H1 (cell line): ENCODE measurements at regions not wholly inside any gene's neighbourhood (a gene's known extent, or its start where the extent isn't known, plus 50 kb on each side); places are given as distances from the start of the nearest gene placed in this dataset.

Experiments
- CTCF ChIA-PET: fragments of 300-600 bp; sonication (Branson Sonifier 250); formaldehyde crosslinking; loops from one replicate; lab custom pipeline; 2021; ENCODE audit not compliant: partially characterized antibody; lab: Charles Lee
- POLR2A ChIA-PET: fragments of 300-600 bp; sonication (Branson Sonifier 250); formaldehyde crosslinking; loops from one replicate; lab custom pipeline; 2021; ENCODE audit warnings: inconsistent platforms; ENCODE audit not compliant: partially characterized antibody; lab: Charles Lee
- DNase-seq, 2 experiments: peaks; one replicate each; pipeline versions ENCODE4 v3.0.0 to v3.0.0-alpha.2; 2010 to 2022; ENCODE audit warnings: low spot score in 2 of 2, low read depth in 1 of 2, mixed read lengths in 1 of 2
- FAIRE-seq: peaks from 2 replicates; lab custom pipeline; 2011; peaks lifted over from hg19 to GRCh38; lab: Jason Lieb, UNC
- H2AFZ ChIP-seq: 2 replicates; pipeline ENCODE4 v1.8.1; 2012; ENCODE audit warnings: low read length, inconsistent platforms
- H2AK5ac ChIP-seq: 2 replicates; pipeline ENCODE4 v1.6.1; 2013; ENCODE audit warnings: low read depth, low read length
- H2BK120ac ChIP-seq: replicated peaks from 2 replicates; pipeline ENCODE3; 2013; ENCODE audit warnings: low read depth, low read length, inconsistent platforms
- H2BK12ac ChIP-seq: 2 replicates; pipeline ENCODE4 v1.6.1; 2013; ENCODE audit warnings: low read depth, low read length
- H2BK15ac ChIP-seq: 2 replicates; pipeline ENCODE4 v1.6.1; 2013; ENCODE audit warnings: low read length
- H2BK20ac ChIP-seq: 2 replicates; pipeline ENCODE4 v1.6.1; 2013; ENCODE audit warnings: low read length
- H2BK5ac ChIP-seq: 2 replicates; pipeline ENCODE4 v1.6.1; 2013; ENCODE audit warnings: low read depth, low read length
- H3K14ac ChIP-seq: 2 replicates; pipeline ENCODE4 v1.6.1; 2013; ENCODE audit warnings: inconsistent platforms; ENCODE audit not compliant: insufficient read length
- H3K18ac ChIP-seq: 2 replicates; pipeline ENCODE4 v1.6.1; 2013; ENCODE audit warnings: low read length; ENCODE audit errors: extremely low read depth
- H3K23ac ChIP-seq: 2 replicates; pipeline ENCODE4 v1.6.1; 2013; ENCODE audit warnings: inconsistent platforms; ENCODE audit not compliant: insufficient read length
- H3K23me2 ChIP-seq: 2 replicates; pipeline ENCODE4 v1.6.1; 2013; ENCODE audit warnings: low read depth, low read length
- H3K27ac ChIP-seq: 2 replicates; pipeline ENCODE4 v1.6.1; 2011; ENCODE audit warnings: low read depth, low read length, inconsistent platforms
- H3K27me3 ChIP-seq, 4 experiments: replicated peaks in 1 of 4; 1 replicate in 1 of 4; 2 replicates in 3 of 4; pipeline versions ENCODE4 v1.6.1 to v1.8.1; 2011 to 2013; ENCODE audit warnings: low read length in 3 of 4, mild to moderate bottlenecking in 3 of 4, inconsistent platforms in 2 of 4, mixed read lengths in 2 of 4, moderate library complexity in 1 of 4; ENCODE audit not compliant: control insufficient read depth in 3 of 4, insufficient read depth in 3 of 4; ENCODE audit errors: extremely low read depth in 1 of 4
- H3K36me3 ChIP-seq, 4 experiments: 2 replicates each; pipeline versions ENCODE4 v1.6.1 to v1.8.1; 2011 to 2013; ENCODE audit warnings: mild to moderate bottlenecking in 4 of 4, low read length in 3 of 4, moderate library complexity in 2 of 4, control low read depth in 1 of 4, inconsistent platforms in 1 of 4; ENCODE audit not compliant: insufficient read depth in 4 of 4, control insufficient read depth in 2 of 4
- H3K4ac ChIP-seq: replicated peaks from 2 replicates; pipeline ENCODE3; 2013; ENCODE audit warnings: low read length, low read depth, mixed read lengths, inconsistent platforms; ENCODE audit not compliant: insufficient read length
- H3K4me1 ChIP-seq, 4 experiments: replicated peaks in 1 of 4; 1 replicate in 1 of 4; 2 replicates in 3 of 4; pipeline versions ENCODE4 v1.6.1 to v1.8.1; 2011 to 2013; ENCODE audit warnings: low read length in 3 of 4, inconsistent platforms in 2 of 4, mixed read lengths in 1 of 4; ENCODE audit not compliant: insufficient read depth in 4 of 4, control insufficient read depth in 3 of 4
- H3K4me2 ChIP-seq, 2 experiments: 2 replicates each; pipeline versions ENCODE4 v1.6.1 to v1.8.1; 2011 to 2013; ENCODE audit warnings: low read depth in 2 of 2, low read length in 2 of 2, control low read depth in 1 of 2, inconsistent platforms in 1 of 2, mild to moderate bottlenecking in 1 of 2; ENCODE audit not compliant: insufficient read depth in 1 of 2
- H3K4me3 ChIP-seq, 4 experiments: fragments of 200-600, 300-600 bp in 1 of 4; sonication (generic), shearing (Covaris generic), sonication (Bioruptor Twin) in 1 of 4; 2 replicates each; pipeline versions ENCODE4 v1.5.1 to v1.8.1; 2011 to 2016; ENCODE audit warnings: low read length in 4 of 4, low read depth in 3 of 4, control low read depth in 2 of 4, inconsistent platforms in 2 of 4, mild to moderate bottlenecking in 2 of 4, mixed read lengths in 1 of 4, moderate library complexity in 1 of 4; ENCODE audit not compliant: insufficient read depth in 2 of 4; ENCODE audit errors: extremely low read depth in 1 of 4
- H3K56ac ChIP-seq: replicated peaks from 2 replicates; pipeline ENCODE3; 2013; ENCODE audit warnings: low read depth, mild to moderate bottlenecking, mixed read lengths, low read length, inconsistent platforms; ENCODE audit not compliant: insufficient read length
- H3K79me1 ChIP-seq: 2 replicates; pipeline ENCODE4 v1.6.1; 2013; ENCODE audit warnings: low read depth, low read length, control low read depth
- H3K79me2 ChIP-seq, 2 experiments: 2 replicates each; pipeline versions ENCODE4 v1.6.1 to v1.8.1; 2012 to 2013; ENCODE audit warnings: low read length in 2 of 2, mild to moderate bottlenecking in 2 of 2, inconsistent platforms in 1 of 2; ENCODE audit not compliant: insufficient read depth in 2 of 2, control insufficient read depth in 1 of 2
- H3K9ac ChIP-seq, 4 experiments: replicated peaks in 1 of 4; 1 replicate in 1 of 4; 2 replicates in 3 of 4; pipeline versions ENCODE4 v1.6.1 to v1.8.1; 2011 to 2013; ENCODE audit warnings: low read depth in 3 of 4, low read length in 3 of 4, control low read depth in 2 of 4, mild to moderate bottlenecking in 2 of 4, moderate library complexity in 2 of 4, inconsistent platforms in 1 of 4; ENCODE audit errors: extremely low read depth in 1 of 4
- H3K9me3 ChIP-seq, 2 experiments: 2 replicates each; pipeline versions ENCODE4 v1.6.1 to v1.8.1; 2012 to 2013; ENCODE audit warnings: mild to moderate bottlenecking in 2 of 2, moderate library complexity in 2 of 2, control low read depth in 1 of 2, inconsistent platforms in 1 of 2, low read depth in 1 of 2, low read length in 1 of 2, mixed read lengths in 1 of 2; ENCODE audit not compliant: insufficient read depth in 2 of 2
- H4K20me1 ChIP-seq, 2 experiments: replicated peaks in 1 of 2; 2 replicates each; pipeline versions ENCODE3 to v1.8.1; 2011 to 2013; ENCODE audit warnings: inconsistent platforms in 2 of 2, low read length in 2 of 2, mild to moderate bottlenecking in 1 of 2; ENCODE audit not compliant: insufficient read depth in 2 of 2, control insufficient read depth in 1 of 2
- H4K5ac ChIP-seq: 2 replicates; pipeline ENCODE4 v1.6.1; 2013; ENCODE audit warnings: low read length, low read depth, mixed read lengths, inconsistent platforms; ENCODE audit not compliant: insufficient read length
- H4K8ac ChIP-seq: 2 replicates; pipeline ENCODE4 v1.8.0; 2013; ENCODE audit warnings: mild to moderate bottlenecking, moderate library complexity, low read length, inconsistent platforms; ENCODE audit not compliant: insufficient read depth; ENCODE audit errors: extremely low read depth
- H4K91ac ChIP-seq: replicated peaks from 2 replicates; pipeline ENCODE3; 2013; ENCODE audit warnings: low read length, mixed read lengths, inconsistent platforms; ENCODE audit not compliant: insufficient read length
- CBX5 ChIP-seq: fragments of 300-800, 300-1000 bp; sonication (generic); IDR thresholded peaks from 2 replicates; pipeline ENCODE4 v1.7.1; 2016; ENCODE audit warnings: antibody characterized with exemption, low read length, low read depth
- KDM4A ChIP-seq: IDR thresholded peaks from one replicate; pipeline ENCODE4 v1.7.1; 2012; ENCODE audit warnings: low read depth, mild to moderate bottlenecking, moderate library complexity, low read length, inconsistent platforms; ENCODE audit not compliant: severe bottlenecking
- MAX ChIP-seq: IDR thresholded peaks from 2 replicates; pipeline ENCODE4 v1.6.1; 2012; ENCODE audit warnings: inconsistent platforms
- WGBS, 2 experiments: shearing (Covaris generic) in 1 of 2; methylation state at CpG; one replicate each; pipeline versions ENCODE4 v1.1.6 to v1.1.7; 2013 to 2015; ENCODE audit warnings: low lambda C conversion rate in 2 of 2, mixed read lengths in 2 of 2, inconsistent platforms in 1 of 2, low coverage in 1 of 2, missing lambda C conversion rate in 1 of 2; ENCODE audit not compliant: insufficient replicate concordance in 2 of 2, insufficient coverage in 1 of 2, insufficient read length in 1 of 2; ENCODE audit errors: extremely low coverage in 1 of 2, missing lambda C conversion rate in 1 of 2; 5-methylcytosine and 5-hydroxymethylcytosine counted together

DNA sequence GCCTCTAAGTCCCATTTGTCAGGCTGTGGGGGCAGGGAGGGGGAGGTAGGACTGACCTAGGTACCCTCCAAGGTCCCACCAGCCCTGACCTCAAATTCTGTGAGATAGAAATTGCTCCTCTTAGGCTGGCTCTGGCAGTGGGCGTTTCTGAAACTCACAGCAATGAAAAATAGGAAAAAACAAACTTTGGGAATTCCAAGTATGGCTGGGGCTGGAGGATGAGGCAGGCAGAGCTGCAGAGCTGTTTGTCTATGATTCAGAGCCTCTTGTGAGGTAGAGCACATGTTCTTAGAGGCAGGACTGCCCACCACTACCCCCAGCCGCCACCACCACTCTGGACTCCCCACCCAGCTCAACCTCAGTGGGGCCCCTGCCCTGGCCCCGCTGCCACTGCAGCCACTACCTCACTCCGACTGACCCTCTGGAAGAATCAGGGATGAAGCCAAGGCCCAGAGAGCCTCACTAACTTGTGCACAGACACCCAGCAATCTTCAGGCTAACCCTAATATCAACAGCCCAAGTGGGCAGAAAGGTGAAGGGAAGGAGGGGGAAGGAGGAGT lies 98.2 kb downstream of the PJA1 start:
- Histone ChIP-seq H4K5ac (no peak overlapping the region), H3K56ac (no peak overlapping the region), H3K4me1 (peaks cover 0 to 4% (median 0%) of the 10 kb centered on the region in 4 experiments; a peak in 1 of 7 replicates), H4K8ac (no peak overlapping the region; the same call in 1 of the 2 replicates), H3K23me2 (no peaks in the 10 kb centered on the region), H3K36me3 (no peaks in the 10 kb centered on the region), H3K27ac (no peak overlapping the region), H3K18ac (no peak overlapping the region), H4K91ac (no peak overlapping the region), H3K9me3 (no peaks in the 10 kb centered on the region), H2AFZ (no peak overlapping the region), H3K14ac (no peak overlapping the region), H3K4me2 (no peak overlapping the region), H4K20me1 (no peaks in the 10 kb centered on the region), H2BK12ac (no peak overlapping the region), H3K4ac (no peak overlapping the region), H2BK15ac (no peak overlapping the region), H2BK5ac (no peak overlapping the region), H3K27me3 (no peaks in the 10 kb centered on the region), H3K9ac (no peak overlapping the region), H3K4me3 (no peak overlapping the region), H2AK5ac (no peak overlapping the region), H3K23ac (no peak overlapping the region), H2BK120ac (no peak overlapping the region), H3K79me2 (no peaks in the 10 kb centered on the region), H3K79me1 (no peaks in the 10 kb centered on the region), H2BK20ac (no peak overlapping the region)
- FAIRE-seq = no peak
- ChIA-PET CTCF (interaction anchor here (1.3 to 2.3 kb wide), 3 partner anchors 36 to 239 kb away, joined by 3 to 12 read pairs (median 3); partner anchors contain the start of gene EFNB1), POLR2A (no interaction called here)
- peak in 1 of 2 experiments; percentile 8 for DNase-seq
- 92% methylated on average over 3 of the region's 4 CpGs; no CpG with 5 or more reads in 1 of the 2 experiments for WGBS, 2 experiments
- TF ChIP-seq KDM4A (no peak), MAX (no peak), CBX5 (no peak)
